PC-3 (cell line): ENCODE measurements at regions not wholly inside any gene's neighbourhood (a gene's known extent, or its start where the extent isn't known, plus 50 kb on each side); places are given as distances from the start of the nearest gene placed in this dataset.

Experiments
- EZH2 ChIP-seq: fragments of 300-600 bp; sonication (generic); IDR thresholded peaks from one replicate; pipeline ENCODE4 v1.6.1; 2017; ENCODE audit warnings: antibody characterized with exemption, mild to moderate bottlenecking, low read length; ENCODE audit not compliant: unreplicated experiment
- TF ChIP-seq, protein P1 (sequence below): fragments of 300-600 bp; sonication (generic); conservative IDR thresholded peaks from 2 replicates; pipeline ENCODE4 v1.5.1; 2017; ENCODE audit warnings: antibody characterized with exemption, low read depth, mild to moderate bottlenecking, low read length

DNA sequence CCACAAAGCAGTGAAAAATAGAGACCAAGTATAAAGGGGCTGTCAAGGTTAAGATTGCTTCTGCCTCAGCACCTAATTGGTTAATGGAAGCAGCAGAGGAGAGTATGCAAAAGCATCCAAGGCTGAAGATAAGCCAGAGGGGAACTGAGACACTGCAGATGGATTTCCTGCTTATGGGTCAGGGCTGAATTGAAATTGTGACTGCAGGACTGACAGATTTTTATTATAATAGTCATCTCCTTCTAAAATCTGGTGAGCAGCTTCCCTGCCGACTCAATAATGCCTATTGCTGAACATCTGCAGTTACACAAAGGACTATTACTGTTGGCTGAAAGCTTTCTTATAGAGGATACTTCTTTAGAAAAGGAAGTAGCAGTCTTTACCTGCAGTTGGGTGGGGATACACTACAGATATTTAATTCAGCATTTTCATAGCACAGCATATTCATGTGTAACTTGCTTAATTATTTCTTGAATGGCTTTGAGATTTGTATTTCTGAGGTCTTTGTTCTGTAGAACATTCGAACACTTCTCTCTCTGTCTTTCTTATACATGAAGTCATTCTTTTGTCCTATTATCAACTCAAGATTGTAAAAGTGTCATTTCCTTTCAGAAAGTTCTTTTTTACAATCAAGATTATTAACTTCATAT, 363.0 kb upstream of the RIOK2 start:
- TF ChIP-seq, protein P1, sequence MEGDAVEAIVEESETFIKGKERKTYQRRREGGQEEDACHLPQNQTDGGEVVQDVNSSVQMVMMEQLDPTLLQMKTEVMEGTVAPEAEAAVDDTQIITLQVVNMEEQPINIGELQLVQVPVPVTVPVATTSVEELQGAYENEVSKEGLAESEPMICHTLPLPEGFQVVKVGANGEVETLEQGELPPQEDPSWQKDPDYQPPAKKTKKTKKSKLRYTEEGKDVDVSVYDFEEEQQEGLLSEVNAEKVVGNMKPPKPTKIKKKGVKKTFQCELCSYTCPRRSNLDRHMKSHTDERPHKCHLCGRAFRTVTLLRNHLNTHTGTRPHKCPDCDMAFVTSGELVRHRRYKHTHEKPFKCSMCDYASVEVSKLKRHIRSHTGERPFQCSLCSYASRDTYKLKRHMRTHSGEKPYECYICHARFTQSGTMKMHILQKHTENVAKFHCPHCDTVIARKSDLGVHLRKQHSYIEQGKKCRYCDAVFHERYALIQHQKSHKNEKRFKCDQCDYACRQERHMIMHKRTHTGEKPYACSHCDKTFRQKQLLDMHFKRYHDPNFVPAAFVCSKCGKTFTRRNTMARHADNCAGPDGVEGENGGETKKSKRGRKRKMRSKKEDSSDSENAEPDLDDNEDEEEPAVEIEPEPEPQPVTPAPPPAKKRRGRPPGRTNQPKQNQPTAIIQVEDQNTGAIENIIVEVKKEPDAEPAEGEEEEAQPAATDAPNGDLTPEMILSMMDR: no peak
- no peak for TF ChIP-seq EZH2
